Activated CD8-positive, alpha-beta T cell treated with anti-CD3 and anti-CD28 coated beads for 36 hours (primary cell): ENCODE measurements at regions not wholly inside any gene's neighbourhood (a gene's known extent, or its start where the extent isn't known, plus 50 kb on each side); places are given as distances from the start of the nearest gene placed in this dataset.

Experiments used
- ATAC-seq: fragments of 200-7000 bp; cut with Tn5 transposase; one replicate; pipeline ENCODE4 v1.10.0; 2021; ENCODE audit warnings: mild to moderate bottlenecking, moderate library complexity
- CTCF ChIA-PET: fragments of 350-600 bp; sonication (Branson Sonifier 250); formaldehyde crosslinking; loops from one replicate; lab custom pipeline; 2021; ENCODE audit warnings: antibody characterized with exemption; lab: Charles Lee
- POLR2A ChIA-PET: fragments of 350-600 bp; sonication (Branson Sonifier 250); formaldehyde crosslinking; loops from one replicate; lab custom pipeline; 2021; ENCODE audit warnings: antibody characterized with exemption; lab: Charles Lee
- DNase-seq: peaks from one replicate; pipeline ENCODE4 v3.0.0-alpha.2; 2020
- H3K27ac Mint-ChIP-seq: one replicate; pipeline ENCODE4 v1.8.0; 2021; ENCODE audit warnings: mild to moderate bottlenecking, mixed read lengths
- H3K27me3 Mint-ChIP-seq: one replicate; pipeline ENCODE4 v1.8.0; 2021; ENCODE audit warnings: mixed read lengths
- H3K36me3 Mint-ChIP-seq: one replicate; pipeline ENCODE4 v1.8.0; 2021; ENCODE audit warnings: low read depth, mixed read lengths
- H3K4me1 Mint-ChIP-seq: one replicate; pipeline ENCODE4 v1.8.0; 2021; ENCODE audit warnings: low read depth, mixed read lengths
- H3K4me3 Mint-ChIP-seq: one replicate; pipeline ENCODE4 v1.8.0; 2021; ENCODE audit warnings: mild to moderate bottlenecking, moderate library complexity, mixed read lengths
- H3K9me3 Mint-ChIP-seq: one replicate; pipeline ENCODE4 v1.8.0; 2021; ENCODE audit warnings: mixed read lengths
- CTCF ChIP-seq: fragments of 200-600 bp; IDR thresholded peaks from one replicate; pipeline ENCODE4 v1.8.0; 2022; ENCODE audit warnings: antibody characterized with exemption, mild to moderate bottlenecking
- intact Hi-C: fragments of 100-400 bp; cut with micrococcal nuclease; formaldehyde crosslinking; loops from one replicate; pipeline ENCODE4 v1.10.0; 2022

GRCh38 chr13:44739120-44739519 is 163.0 kb upstream of the TSC22D1 start:
- intact Hi-C loops: no loop called here
- ATAC-seq (no peak), DNase-seq (no peak)
- H3K27me3 Mint-ChIP-seq: no peaks in the 10 kb centered on the region
- TF ChIP-seq CTCF: no peak
- no peaks in the 10 kb centered on the region for H3K4me1 Mint-ChIP-seq
- no peak overlapping the region for H3K4me3 Mint-ChIP-seq
- no peaks in the 10 kb centered on the region for H3K36me3 Mint-ChIP-seq
- ChIA-PET POLR2A (no interaction called here), CTCF (no interaction called here)
- H3K9me3 Mint-ChIP-seq: peaks cover 7% of the 10 kb centered on the region
- no peak overlapping the region for H3K27ac Mint-ChIP-seq

- POLR2A ChIA-PET: no interaction called here
- TF ChIP-seq CTCF: no peak
- CTCF ChIA-PET: no interaction called here
- no peak overlapping the region for H3K4me3 Mint-ChIP-seq
- H3K27ac Mint-ChIP-seq: no peak overlapping the region
- intact Hi-C loops: no loop called here
- ATAC-seq: no peak
- no peaks in the 10 kb centered on the region for H3K27me3 Mint-ChIP-seq
- H3K9me3 Mint-ChIP-seq: peaks cover 2% of the 10 kb centered on the region
- no peaks in the 10 kb centered on the region for H3K36me3 Mint-ChIP-seq
- no peak for DNase-seq
- H3K4me1 Mint-ChIP-seq: no peaks in the 10 kb centered on the region
These were observed 162.3 kb upstream of the TSC22D1 start for GRCh38 chr13:44738463-44738862.

- no peak for TF ChIP-seq CTCF
- CTCF ChIA-PET: no interaction called here
- no peak overlapping the region for H3K4me3 Mint-ChIP-seq
- DNase-seq: no peak
- ATAC-seq: no peak
- H3K27me3 Mint-ChIP-seq: peaks cover 6% of the 10 kb centered on the region
- intact Hi-C loops: no loop called here
- H3K9me3 Mint-ChIP-seq: no peaks in the 10 kb centered on the region
- H3K27ac Mint-ChIP-seq: no peak overlapping the region
- POLR2A ChIA-PET: no interaction called here
- no peaks in the 10 kb centered on the region for H3K36me3 Mint-ChIP-seq
- no peaks in the 10 kb centered on the region for H3K4me1 Mint-ChIP-seq
These were observed 159.7 kb upstream of the TSC22D1 start for GRCh38 chr13:44735806-44736205.

- Mint-ChIP-seq H3K27me3 (peaks cover 6% of the 10 kb centered on the region), H3K9me3 (no peaks in the 10 kb centered on the region), H3K36me3 (no peaks in the 10 kb centered on the region), H3K4me3 (no peak overlapping the region), H3K4me1 (no peaks in the 10 kb centered on the region), H3K27ac (no peak overlapping the region)
- no peak for ATAC-seq
- POLR2A ChIA-PET: interaction anchor here (0.6 kb wide), 1 partner anchor 90 kb away, joined by 3 read pairs; no protein-coding TSS in a partner anchor
- intact Hi-C loops: no loop called here
- no peak for TF ChIP-seq CTCF
- CTCF ChIA-PET: interaction anchor here (0.6 kb wide), 1 partner anchor 104 kb away, joined by 3 read pairs; no protein-coding TSS in a partner anchor
- no peak for DNase-seq
These were observed 158.1 kb upstream of the TSC22D1 start for GRCh38 chr13:44734201-44734707.

GRCh38 chr13:44732503-44733098 is 156.5 kb upstream of the TSC22D1 start:
- no peaks in the 10 kb centered on the region for H3K36me3 Mint-ChIP-seq
- H3K27me3 Mint-ChIP-seq: peaks cover 6% of the 10 kb centered on the region
- POLR2A ChIA-PET: no interaction called here
- no peak for TF ChIP-seq CTCF
- H3K4me3 Mint-ChIP-seq: no peak overlapping the region
- ATAC-seq (no peak), DNase-seq (no peak)
- intact Hi-C loops: no loop called here
- no peaks in the 10 kb centered on the region for H3K9me3 Mint-ChIP-seq
- no peaks in the 10 kb centered on the region for H3K4me1 Mint-ChIP-seq
- CTCF ChIA-PET: no interaction called here
- H3K27ac Mint-ChIP-seq: no peak overlapping the region
